ENCODE measurements at regions not wholly inside any gene's neighbourhood (a gene's known extent, or its start where the extent isn't known, plus 50 kb on each side); places are given as distances from the start of the nearest gene placed in this dataset.

DNA sequence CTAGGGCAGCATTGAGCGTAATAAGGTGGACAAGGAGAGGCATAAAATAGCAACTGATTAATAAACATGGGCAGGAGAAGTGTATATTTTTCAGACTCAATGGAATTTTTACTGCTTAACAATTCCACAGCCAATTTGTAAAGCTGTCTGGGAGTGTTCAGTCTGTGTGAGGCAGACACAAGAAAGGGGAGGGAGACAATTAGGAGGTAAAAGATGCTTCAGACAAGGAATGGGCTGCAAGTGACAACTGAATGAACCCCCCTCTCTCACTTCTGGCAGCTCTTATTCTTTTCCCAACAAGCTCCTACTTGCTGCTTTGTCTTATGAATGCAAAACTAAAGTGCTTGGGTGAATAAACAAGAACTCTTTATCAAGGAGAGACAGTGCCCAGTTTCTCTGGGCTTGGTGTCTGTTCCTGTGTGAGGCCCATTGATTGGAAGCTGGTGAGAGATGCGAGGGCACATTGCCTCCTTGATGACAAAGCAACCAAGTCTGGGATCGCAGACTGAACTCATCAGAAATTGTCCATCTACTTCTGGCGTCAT lies 575.3 kb downstream of the RNF144B start:
- peak in 4 of 51 donors; percentile 0 to 6 (median 2) for DNase-seq

DNA sequence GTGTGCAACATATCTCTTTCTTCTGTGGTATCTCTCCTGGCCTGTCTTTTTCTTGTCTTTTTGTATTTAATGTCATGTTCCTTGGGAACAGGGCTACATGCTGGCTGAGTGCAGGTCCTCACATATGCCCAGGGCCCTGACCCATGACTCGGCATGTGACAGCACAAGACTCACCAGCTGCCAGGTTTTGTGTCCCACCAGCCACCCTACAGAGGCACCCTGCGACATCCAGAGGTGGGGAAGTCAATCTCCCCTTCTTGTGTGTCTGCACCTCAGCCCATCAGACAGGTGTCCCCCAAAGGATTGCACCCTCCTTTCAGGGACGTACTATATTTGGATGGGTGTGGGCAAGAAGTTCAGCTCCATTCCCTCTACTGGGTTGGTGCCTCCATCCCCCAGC lies 576.3 kb downstream of the RNF144B start:
- DNase-seq = no peak

DNA sequence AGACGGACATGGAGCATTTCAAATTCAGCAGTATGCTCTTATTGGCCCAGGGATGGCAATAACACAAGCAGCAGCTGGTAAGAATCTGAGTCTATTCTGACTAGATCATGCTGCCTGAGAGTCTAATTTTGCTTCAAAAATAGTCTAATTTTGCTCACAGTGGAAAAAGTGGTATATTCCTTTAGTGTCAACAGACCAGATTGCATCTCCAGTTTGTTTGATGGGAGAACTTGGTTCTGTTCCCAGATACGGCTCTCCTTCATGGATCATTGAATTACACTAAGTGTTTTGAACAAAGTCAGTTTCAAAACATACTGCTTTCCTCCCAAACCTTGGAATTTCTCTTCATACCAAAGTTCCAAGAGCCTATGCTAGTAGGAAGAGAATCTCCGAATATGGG lies 586.1 kb downstream of the RNF144B start:
- DNase-seq = no peak

DNA sequence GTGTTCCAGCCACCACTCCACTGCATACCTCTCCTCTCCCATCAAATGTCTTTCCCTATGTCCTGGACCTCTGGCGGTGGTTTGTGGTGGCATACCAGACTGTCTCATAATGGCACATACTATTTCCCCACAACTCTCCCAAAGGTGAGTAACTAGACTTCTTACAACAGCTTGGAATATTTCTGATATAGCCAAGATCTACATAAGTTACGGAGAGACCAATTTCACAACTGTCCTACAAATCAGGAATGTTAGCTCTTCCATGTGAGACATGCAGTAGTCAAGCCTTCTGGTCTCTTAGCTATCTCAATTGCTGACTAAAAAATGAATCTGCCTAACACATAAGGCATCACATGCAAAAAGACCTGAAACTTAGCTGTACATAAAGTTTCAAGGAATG lies 588.9 kb downstream of the RNF144B start:
- DNase-seq = no peak

DNA sequence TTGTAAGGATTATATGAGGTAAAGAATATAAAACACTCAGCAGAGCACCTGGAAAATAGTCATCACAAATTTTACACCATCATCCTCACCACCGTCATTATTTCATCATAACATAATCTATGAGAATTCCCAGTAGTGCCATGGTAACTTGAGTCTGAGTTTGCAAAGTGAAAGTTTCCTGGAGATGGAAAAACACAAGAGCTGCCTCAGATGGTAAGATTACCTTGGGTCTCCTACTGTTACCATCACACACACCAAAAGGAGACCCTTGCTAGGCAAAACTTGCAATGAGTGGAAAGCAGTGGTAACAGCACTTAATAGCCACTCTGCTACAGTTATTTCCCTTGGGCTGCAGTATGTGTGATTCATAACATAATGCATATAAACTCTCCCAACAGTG lies 589.8 kb downstream of the RNF144B start:
- no peak for DNase-seq

DNA sequence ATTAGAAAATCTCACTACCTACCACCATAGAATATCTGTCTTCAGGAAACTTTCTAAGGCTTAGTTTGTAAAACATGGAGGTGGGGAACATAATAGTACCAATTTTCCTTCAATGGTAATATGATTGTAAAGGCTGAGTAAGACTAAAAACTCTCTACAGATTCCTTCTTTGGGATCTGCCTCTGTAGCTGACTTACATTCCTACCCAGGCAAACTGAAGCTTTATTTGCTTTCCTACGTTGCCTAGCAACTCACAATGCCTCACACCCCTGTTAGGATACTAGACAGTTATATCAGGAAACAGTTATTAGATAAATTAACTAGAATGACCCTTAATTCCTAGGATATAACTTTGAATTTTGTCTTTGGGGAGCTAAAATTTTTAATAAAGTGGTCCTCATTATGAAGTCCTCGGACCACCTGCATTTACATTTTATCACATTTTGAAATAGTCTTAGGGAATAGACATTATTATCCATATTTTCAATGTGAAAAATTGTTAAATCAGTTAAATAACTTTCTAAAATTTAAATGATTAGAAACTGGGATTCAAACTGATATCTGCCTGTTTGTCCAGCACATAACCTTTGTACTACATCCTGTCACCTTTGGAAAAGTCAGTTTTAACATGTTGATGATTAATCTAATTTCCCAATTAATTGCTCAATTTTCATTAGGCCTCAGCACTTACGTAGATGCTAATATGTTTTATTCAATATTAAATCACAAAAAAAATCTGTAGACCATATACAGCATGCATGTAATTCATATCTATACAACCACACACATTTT lies 591.4 kb downstream of the RNF144B start:
- DNase-seq = no peak

DNA sequence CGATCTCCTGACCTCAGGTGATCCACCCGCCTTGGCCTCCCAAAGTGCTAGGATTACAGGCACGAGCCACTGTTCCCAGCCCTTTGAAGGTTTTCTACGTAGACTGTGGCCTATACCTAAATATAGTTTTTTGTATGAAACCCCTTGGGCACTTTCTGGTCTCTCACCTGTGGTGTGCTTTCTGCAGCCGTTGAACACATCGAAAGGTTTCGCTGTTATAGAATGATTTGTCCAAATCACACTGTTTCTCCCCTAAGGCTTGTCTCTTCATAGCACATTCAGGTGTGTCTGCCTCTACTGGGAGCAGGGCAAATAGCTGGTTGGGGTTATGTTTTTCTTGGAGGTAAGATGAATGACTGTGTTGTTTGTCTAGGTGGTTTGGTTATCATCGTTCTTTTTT lies 597.9 kb downstream of the RNF144B start:
- no peak for DNase-seq

DNA sequence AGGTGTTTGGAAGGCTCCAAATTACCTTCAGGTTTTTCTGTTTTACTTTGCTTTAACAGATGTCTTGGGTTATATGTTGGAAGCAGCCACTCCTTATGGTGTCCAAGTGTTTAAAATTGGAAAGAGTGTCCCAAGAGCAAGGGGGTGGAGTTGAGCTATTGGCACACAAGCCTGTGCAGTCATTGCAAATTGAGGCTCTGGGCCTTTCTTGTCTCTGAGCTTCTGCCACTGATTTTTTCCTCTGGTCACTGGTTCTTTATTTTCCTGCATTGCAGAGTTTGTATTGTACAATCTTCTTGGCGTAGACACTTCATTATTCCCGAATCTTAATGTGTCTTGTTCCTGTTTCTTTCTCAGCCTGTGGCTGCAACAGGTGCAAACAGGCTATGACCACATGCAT lies 598.8 kb downstream of the RNF144B start:
- DNase-seq = no peak

DNA sequence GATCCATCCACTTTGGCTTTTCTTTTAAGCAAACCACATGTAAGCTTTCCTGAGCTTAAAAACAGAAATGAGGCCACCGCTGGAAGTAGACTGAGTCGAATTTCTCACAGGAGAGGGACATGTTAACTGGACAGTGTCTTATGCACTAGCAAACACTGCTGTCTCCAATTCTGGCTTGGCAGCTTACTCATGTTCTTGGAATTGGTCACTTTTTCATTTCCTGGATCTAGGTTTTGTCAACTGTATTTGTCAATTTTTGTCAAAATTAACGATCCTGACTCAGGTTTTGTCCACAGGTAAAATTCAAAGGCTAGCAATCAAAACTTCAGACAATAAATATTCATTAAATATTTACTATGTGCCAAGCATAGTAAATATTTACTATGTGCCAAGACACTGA lies 601.5 kb downstream of the RNF144B start:
- DNase-seq = no peak

DNA sequence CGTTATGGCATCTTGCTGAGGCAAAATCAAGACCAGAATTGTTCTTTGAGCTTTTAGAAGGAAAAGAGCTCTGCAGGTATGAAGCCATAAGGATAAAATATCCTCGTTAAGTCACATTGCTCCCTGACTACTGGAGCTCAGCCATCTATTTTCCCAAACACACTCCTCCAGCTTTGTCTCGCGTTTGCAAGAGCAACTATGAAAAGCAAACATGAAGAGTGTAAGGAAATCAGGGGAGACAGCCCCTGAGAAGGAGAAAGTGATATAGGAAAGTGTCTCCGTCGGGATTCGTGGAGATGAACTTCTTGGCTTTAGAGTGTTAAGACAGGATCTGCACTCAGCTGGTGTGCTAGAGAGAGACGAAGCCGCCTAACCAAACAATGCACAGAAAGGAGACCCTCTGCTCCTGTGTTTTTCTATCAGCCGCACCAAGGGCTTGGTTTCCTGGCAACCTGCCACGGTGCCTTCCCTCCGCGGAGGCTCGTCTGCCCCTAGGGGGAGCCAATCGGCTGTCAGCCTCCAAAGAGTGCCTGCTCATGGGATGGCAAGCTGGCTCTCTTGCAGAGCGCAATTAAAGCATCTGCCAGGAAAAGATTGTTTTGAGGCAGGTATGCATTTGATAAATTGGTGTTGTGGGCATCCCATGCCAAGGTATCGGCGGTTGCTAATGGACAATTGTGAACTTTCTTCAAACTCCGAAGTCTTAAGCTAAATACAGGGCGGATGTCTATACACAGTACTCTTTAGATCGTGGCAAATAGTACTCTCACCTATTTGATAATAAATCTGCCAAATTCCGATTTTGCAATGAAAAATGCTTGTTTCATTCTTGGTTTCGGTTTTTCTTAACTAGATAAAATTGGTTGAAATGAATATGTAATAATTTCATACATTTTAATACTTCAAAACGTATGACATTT lies 603.2 kb downstream of the RNF144B start:
- DNase-seq = peak in 47 of 51 donors; percentile 1 to 79 (median 34)

DNA sequence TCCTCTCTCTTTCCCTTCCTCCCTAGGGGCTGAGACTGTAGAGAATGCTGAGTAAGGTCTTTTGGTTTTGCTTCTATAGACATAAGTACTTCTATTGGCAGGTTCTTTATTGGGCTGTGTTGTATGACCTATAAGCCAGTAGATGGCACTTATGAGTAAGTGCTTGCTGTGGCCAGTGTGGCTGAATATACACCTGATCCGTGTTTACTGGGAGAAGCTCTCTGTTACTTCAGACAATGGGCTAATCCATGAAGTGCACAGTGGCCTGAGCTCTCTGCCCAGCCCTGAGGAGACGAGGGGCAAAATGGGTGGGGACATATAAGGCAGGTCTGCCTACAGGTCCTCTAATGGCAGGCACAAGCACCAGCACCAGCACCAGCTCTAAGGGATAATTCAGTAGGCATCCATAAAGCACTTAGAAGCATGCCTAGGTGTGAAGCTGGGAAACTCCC lies 610.3 kb downstream of the RNF144B start:
- DNase-seq = no peak

DNA sequence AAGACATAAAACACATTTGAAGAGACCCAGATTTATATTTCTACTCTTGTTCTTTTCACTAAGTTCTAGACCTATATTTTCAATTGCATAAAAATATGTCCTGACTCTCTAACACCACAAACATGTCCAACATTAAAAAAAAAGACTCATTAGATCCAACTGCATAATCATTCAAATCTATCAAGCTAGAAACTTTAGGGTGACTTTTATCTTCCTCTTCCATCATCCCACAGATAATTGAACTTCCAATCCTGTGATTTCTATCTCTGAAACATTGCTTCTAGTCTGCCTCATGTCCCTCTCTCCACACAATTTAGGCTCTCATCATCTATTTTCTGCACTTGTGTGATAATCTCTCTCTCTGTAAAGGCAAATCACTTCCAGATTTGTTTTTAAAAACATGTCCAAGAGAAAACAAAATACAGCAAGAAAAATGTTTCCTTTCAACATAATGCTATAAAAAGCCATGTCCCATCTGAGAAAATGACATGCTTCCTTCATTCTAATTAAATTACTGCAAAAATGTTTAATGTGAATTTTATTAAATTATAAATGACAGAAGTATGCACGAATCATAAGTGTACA lies 615.9 kb downstream of the RNF144B start:
- no peak for DNase-seq

DNA sequence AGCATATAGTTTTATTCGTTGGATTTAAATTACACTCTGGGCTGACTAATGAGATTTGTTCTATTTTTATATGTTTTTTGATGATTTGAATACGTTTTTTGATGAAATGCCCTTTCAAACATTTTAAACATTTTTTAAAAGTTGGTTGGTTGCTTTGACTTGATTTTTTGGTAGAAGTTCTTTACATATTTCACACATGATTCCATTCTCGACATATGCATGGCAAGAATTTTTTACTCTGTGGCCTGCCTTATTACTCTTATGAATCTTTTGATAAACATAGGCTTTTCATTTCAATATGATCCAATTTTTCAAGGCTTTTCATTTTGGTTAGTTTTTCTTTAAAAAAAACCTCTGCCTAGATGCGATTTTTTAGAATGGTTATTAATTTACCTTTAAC lies 617.0 kb downstream of the RNF144B start:
- no peak for DNase-seq

DNA sequence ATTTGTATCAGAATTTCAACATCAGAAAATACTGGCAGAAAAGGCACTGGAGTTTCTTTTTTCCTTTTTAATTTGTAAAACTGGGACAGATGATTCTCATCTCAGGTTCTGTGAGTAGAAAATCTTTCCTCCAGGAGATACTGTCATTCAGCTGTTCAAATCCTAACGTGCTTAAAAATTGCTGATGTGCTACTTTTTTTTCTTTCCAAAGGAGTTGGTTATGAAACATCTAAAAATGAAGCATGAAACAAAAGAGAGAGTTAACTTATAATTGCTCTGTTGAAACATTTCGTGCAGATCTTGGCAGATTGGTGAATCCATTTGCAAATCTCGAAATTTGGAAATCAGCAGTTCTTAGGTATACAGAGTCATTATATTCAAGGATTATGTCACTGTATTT lies 622.6 kb downstream of the RNF144B start:
- peak in 1 of 51 donors; percentile 34 for DNase-seq

DNA sequence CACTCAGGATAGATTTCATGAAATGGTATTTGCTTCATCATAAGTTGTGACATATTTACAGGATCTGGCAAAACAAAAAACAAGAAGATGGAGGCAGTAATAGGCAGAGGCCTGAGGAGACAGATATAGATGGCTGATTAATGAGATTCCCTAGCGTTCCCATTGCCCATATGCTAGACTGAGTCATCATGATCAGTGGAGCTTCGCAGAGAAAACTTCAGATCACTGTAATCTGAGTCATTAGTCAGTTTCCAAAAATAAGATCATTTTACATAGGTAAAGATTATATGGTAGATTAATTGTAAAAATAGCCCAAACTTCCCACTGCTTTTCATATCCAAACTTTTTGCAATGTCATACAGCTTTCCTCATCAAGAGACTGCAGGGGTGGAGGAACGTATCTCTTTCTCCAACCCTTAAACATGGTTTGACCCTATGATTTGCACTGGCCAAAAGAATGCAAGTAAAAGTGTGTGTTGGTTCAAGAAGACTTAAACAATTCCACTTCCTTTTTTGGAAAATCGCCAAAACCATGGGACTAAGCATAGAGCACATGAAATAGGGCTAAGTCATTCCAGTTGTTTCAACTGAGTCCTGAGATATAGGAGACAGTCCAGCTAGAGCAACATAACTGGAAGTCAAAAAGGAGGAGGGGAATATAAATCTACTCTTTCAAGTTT lies 626.0 kb downstream of the RNF144B start:
- DNase-seq = no peak

DNA sequence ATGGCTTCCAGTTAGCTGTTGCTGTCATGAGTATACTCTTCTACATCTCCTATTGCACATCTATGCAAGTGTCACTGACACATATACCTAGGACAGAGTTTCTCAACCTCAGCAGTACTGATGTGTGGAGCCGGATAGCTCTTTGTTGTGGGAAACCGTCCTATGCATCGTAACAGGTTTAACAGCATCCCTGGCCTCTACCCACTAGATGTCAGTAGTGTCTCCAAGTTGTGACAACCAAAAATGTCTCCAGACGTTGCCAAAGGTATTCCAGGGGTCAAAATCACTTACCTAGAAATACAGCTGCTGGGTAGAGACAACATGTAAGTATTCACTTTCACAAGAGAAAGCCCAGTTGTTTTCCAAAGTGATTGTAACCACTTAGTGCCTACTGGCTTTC lies 637.6 kb downstream of the RNF144B start:
- DNase-seq = peak in 2 of 51 donors; percentile 1 to 2

DNA sequence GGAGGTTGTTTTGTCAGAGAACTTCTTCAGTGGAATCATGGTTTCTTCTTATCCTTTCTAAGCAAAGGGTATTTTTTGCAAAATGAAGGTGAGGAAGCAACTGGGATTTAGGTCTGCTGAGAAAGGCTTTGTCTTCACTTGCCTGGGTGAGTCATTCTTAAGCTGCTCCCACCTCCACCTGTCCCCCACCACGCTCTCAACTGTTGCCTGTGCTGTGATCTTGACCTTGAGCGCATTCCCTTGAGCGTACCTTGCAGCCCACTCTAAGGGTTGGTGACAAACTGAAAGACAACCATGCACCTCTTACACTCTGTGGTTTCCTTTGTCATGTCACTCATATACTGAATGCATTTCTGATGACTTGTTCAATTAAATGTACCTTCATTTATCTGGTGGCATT lies 641.1 kb downstream of the RNF144B start:
- no peak for DNase-seq

DNA sequence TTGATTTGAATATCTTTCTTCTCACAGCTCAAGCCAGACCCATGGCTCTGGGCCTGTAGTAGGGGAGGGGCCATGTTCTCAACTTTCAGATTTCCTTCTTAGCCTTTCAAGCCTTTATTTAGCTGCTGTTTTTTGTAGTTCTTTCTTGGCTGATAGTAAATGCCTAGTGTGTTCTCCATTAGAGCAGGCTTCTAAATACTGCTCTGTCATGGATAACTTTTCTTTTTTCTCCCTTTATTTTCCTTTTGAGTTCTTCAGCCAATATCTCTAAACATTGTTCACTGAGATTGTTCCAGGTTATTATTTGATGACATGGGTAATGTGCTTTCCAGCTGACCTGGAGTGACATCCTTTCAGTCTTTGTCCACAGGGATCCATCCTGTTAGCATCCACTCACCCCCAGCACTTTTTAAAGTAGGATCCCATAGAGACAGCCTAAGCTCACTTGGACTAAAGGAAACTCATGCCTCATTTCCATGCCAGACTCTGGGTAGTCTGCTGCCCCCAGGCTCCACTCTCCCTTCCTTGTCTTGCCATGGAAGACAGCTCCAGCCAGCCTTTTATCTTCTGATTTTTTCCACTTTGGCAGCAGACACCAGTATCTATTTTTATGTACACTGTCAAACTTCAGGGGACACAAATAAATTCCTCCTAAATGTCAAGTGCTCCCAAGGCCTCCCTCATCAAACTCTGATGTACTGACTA lies 645.6 kb downstream of the RNF144B start:
- DNase-seq = peak in 13 of 51 donors; percentile 0 to 24 (median 6)

DNA sequence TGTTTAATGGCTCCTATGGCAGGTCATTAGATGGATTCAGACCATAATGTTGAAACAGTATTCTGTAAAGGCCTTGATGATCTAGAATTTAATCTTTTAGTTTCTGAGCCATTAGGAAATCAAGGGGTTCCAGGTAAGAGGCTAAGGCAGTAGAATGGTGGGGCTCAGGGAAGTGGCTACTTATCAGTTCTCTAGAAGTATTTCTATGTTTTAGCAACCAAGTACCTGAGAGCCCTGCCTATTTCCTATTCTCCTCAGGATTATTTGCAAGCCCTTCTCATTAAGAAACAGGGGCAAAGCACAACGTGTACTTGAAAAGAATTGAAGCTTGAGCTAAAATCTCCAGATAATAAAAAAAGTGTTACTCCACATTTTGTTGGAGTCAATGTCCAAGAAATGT lies 646.5 kb downstream of the RNF144B start:
- DNase-seq = no peak

DNA sequence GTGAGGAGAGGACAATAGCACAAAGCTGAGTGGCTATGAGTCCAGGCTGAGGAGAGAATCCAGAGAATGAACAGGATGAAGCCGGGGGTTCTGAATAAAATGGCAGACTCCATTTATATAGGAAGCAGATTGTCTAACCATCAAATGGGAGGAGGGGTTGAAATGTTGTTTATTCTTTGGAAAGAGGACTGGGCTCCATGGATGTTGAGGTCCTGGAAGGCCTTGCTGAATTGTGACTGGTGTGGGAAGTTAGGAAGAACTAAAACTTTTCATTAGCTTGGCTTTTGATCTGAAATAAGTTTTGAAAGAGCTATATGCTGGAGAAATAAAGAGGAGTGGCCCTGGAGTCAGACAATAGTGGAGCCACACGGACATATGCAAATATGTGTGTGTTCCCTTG lies 647.8 kb downstream of the RNF144B start:
- no peak for DNase-seq
